Osteoblast (primary cell): ENCODE measurements at regions not wholly inside any gene's neighbourhood (a gene's known extent, or its start where the extent isn't known, plus 50 kb on each side); places are given as distances from the start of the nearest gene placed in this dataset.
"Not testable (repeated sequence)": the region's sequence is repeated elsewhere in the genome, so short reads cannot be mapped to it uniquely, and the experiment has no call there.

Source experiments
- DNase-seq: peaks from one replicate; pipeline ENCODE4 v3.0.0; 2011; ENCODE audit warnings: low spot score, mixed read lengths; ENCODE audit not compliant: insufficient read length; ENCODE audit errors: missing footprints
- H2AFZ ChIP-seq: 2 replicates; pipeline ENCODE4 v1.6.0; 2011; ENCODE audit warnings: mild to moderate bottlenecking, low read length
- H3K27ac ChIP-seq: 2 replicates; pipeline ENCODE4 v1.5.1; 2011; ENCODE audit warnings: mild to moderate bottlenecking, low read depth, low read length, moderate library complexity
- H3K27me3 ChIP-seq: 2 replicates; pipeline ENCODE4 v1.6.0; 2012; ENCODE audit warnings: mild to moderate bottlenecking, control low read depth, inconsistent platforms, low read length, moderate library complexity; ENCODE audit not compliant: insufficient read depth
- H3K36me3 ChIP-seq: 2 replicates; pipeline ENCODE4 v1.5.1; 2011; ENCODE audit warnings: mild to moderate bottlenecking, low read length, control low read depth, moderate library complexity; ENCODE audit not compliant: insufficient read depth
- H3K4me1 ChIP-seq: 2 replicates; pipeline ENCODE4 v1.5.1; 2011; ENCODE audit warnings: mild to moderate bottlenecking, low read length, control low read depth, moderate library complexity; ENCODE audit not compliant: insufficient read depth
- H3K4me2 ChIP-seq: 2 replicates; pipeline ENCODE4 v1.6.0; 2011; ENCODE audit warnings: mild to moderate bottlenecking, low read length; ENCODE audit not compliant: insufficient read depth
- H3K4me3 ChIP-seq: fragments of 200-600 bp; sonication (generic); 3 replicates; pipeline ENCODE4 v1.5.1; 2012; ENCODE audit warnings: mild to moderate bottlenecking, low read length, inconsistent platforms; ENCODE audit not compliant: insufficient read depth
- H3K79me2 ChIP-seq: 2 replicates; pipeline ENCODE4 v1.6.0; 2012; ENCODE audit warnings: mild to moderate bottlenecking, low read length, control low read depth, inconsistent platforms; ENCODE audit not compliant: insufficient read depth
- H3K9me3 ChIP-seq: 2 replicates; pipeline ENCODE4 v1.5.1; 2011; ENCODE audit warnings: low read depth, low read length, control low read depth
- H4K20me1 ChIP-seq: 2 replicates; pipeline ENCODE4 v1.6.0; 2012; ENCODE audit warnings: mild to moderate bottlenecking, low read length, control low read depth; ENCODE audit not compliant: insufficient read depth
- TF ChIP-seq, protein P1 (sequence below): IDR thresholded peaks from 2 replicates; pipeline ENCODE4 v1.5.1; 2011; ENCODE audit warnings: mild to moderate bottlenecking, low read depth, low read length, moderate library complexity; ENCODE audit errors: extremely low read depth

DNA sequence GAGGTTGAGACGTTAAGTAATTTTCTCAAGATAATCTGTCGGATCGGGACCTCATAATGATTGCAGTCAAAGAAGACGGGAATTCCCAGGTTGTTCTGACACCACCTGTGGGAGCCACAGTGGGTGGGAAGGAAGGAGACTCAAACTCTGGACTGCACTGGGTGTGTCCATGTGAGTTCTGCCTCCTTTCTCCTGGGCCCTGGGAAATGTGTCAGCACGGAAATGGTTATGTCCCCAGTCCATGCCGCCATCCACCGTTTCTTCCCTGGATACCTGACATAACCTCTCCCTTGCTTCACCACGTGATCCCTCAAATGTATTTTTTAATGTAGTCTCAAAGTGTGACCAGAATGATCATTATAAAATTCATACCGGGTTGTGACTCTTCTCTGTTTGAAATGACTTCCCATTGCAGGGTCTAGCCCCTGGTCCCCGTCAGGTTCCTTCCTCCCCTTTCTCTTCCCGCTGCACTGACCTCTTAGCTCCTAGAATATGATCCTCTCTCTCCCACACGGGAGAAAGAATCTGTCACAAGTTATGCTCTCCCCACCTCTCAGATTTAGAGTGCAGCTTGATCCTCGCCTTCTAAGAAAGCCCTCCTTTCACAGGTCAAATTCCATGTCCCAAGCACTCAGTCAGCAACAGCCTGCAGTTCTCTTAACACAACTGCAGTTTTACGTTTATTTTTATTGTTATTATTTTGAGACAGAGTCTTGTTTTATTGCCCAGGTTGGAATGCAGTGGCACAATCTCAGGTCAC, 820.0 kb upstream of the EEF2KMT start:
- Histone ChIP-seq H3K27me3 (no peaks in the 10 kb centered on the region), H3K27ac (no peak overlapping the region), H3K79me2 (no peaks in the 10 kb centered on the region), H3K4me1 (no peaks in the 10 kb centered on the region), H3K4me2 (no peak overlapping the region), H4K20me1 (no peaks in the 10 kb centered on the region), H2AFZ (no peak overlapping the region), H3K4me3 (no peak overlapping the region), H3K36me3 (no peaks in the 10 kb centered on the region), H3K9me3 (no peaks in the 10 kb centered on the region)
- DNase-seq, result peak; percentile 35
- TF ChIP-seq, protein P1, sequence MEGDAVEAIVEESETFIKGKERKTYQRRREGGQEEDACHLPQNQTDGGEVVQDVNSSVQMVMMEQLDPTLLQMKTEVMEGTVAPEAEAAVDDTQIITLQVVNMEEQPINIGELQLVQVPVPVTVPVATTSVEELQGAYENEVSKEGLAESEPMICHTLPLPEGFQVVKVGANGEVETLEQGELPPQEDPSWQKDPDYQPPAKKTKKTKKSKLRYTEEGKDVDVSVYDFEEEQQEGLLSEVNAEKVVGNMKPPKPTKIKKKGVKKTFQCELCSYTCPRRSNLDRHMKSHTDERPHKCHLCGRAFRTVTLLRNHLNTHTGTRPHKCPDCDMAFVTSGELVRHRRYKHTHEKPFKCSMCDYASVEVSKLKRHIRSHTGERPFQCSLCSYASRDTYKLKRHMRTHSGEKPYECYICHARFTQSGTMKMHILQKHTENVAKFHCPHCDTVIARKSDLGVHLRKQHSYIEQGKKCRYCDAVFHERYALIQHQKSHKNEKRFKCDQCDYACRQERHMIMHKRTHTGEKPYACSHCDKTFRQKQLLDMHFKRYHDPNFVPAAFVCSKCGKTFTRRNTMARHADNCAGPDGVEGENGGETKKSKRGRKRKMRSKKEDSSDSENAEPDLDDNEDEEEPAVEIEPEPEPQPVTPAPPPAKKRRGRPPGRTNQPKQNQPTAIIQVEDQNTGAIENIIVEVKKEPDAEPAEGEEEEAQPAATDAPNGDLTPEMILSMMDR, result no peak

DNA sequence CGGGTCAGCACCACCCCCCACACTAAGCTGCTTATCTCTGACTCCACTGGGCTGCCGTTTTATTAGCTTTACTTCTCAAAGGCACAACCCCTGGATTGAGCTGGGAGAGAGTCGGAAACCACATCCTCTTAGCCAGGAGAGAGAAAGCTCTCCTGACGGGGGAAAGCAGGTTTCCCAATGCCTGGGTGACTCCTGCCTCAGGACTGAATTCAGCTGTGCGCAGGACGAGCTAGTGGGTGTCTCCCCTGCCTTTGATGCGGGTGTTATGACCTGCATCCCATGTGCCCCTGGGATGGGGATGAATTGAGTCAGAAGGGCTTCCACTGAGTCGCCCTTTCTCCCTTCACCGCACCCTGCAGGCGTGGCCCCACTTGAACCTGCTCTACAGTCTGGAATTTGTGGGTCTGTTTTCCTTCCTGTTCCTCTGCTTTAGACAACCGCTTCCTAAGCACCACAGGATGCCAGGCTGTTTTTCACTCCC, 819.2 kb upstream of the EEF2KMT start:
- Histone ChIP-seq H3K4me1 (no peaks in the 10 kb centered on the region), H3K79me2 (no peaks in the 10 kb centered on the region), H3K27ac (no peak overlapping the region), H3K4me3 (no peak overlapping the region), H2AFZ (no peak overlapping the region), H4K20me1 (no peaks in the 10 kb centered on the region), H3K36me3 (no peaks in the 10 kb centered on the region), H3K27me3 (no peaks in the 10 kb centered on the region), H3K4me2 (no peak overlapping the region), H3K9me3 (no peaks in the 10 kb centered on the region)
- TF ChIP-seq, protein P1, result no peak
- no peak for DNase-seq

DNA sequence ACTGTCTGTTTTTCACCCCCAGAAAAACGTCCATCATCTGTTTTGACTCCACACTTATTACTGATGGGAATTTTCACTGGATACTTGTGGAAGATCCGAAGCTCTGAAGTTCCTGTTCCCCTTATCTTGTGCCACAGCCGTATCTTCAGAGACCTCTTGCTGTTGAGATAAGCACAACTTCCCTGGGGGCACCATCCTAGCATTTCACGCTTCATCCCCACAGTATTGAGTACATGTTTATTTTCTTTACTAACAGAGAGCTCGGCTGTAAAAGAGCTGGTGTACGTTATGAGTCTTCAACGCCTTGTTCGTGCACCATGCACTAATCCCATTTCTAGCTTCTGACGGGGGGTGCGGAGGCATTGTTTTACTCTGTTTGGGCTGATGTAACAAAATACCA, 813.6 kb upstream of the EEF2KMT start:
- H3K36me3 ChIP-seq, result no peaks in the 10 kb centered on the region
- no peak for DNase-seq
- H3K4me3 ChIP-seq, result no peak overlapping the region
- H3K79me2 ChIP-seq, result no peaks in the 10 kb centered on the region
- TF ChIP-seq, protein P1, result no peak
- no peak overlapping the region for H3K27ac ChIP-seq
- no peaks in the 10 kb centered on the region for H3K27me3 ChIP-seq
- H3K9me3 ChIP-seq, result no peaks in the 10 kb centered on the region
- H4K20me1 ChIP-seq, result no peaks in the 10 kb centered on the region
- no peak overlapping the region for H3K4me2 ChIP-seq
- no peak overlapping the region for H2AFZ ChIP-seq
- no peaks in the 10 kb centered on the region for H3K4me1 ChIP-seq

DNA sequence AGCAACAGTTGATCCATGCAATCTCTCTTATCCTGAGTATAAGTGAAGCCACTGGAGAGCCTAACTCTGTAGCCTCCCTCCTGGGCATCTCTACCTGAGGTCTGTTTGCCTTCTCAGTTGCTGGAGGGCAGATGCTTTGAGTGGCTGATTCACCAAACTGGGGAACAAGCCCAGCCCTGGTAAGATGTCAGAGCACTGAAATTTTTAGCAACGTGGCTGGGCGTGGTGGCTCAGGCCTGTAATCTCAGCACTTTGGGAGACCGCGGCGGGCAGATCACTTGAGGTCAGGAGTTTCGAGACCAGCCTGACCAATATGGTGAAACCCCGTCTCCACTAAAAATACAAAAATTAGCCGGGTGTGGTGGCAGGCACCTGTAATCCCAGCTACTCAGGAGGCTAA, 812.0 kb upstream of the EEF2KMT start:
- not testable (repeated sequence) for H3K27ac ChIP-seq, H3K79me2 ChIP-seq, H3K9me3 ChIP-seq, H3K36me3 ChIP-seq, H3K4me2 ChIP-seq, H3K4me3 ChIP-seq, H3K4me1 ChIP-seq, H4K20me1 ChIP-seq, H2AFZ ChIP-seq, H3K27me3 ChIP-seq, DNase-seq
